ENCODE measurements at regions not wholly inside any gene's neighbourhood (a gene's known extent, or its start where the extent isn't known, plus 50 kb on each side); places are given as distances from the start of the nearest gene placed in this dataset.

DNA sequence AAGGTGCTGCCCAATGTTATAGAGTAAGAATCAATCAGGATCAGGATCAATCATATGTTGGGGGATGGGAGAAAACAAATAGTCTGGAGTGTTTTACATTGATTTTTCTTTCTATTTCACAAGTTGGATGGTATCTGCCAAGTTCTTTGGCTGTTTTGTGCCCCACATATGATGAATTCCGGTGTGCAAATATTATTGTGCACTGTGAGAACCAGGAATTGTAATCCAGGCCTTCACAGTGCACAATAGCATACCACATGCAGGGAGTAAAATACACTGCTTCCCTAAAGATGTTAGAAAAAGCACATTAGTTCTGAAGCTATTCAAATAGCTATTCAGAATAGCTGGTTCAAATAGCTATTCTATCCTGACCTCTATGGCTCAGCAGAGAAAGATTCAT, 133.7 kb downstream of the LCA5 start:
- Histone ChIP-seq H3K23ac (ENCODE audit: insufficient read length) (no peak overlapping the region), H3K23me2 (ENCODE audit: low read depth, low read length) (no peaks in the 10 kb centered on the region), H4K8ac (ENCODE audit: extremely low read depth, insufficient read depth, low read length) (no peak overlapping the region), H2BK20ac (ENCODE audit: low read length) (no peak overlapping the region), H2BK120ac (replicated peaks; ENCODE audit: low read depth, low read length) (no peak overlapping the region), H2BK5ac (ENCODE audit: low read depth, low read length) (no peak overlapping the region), H3K36me3 (ENCODE audit: control insufficient read depth in 2 of 4, insufficient read depth in 4 of 4, low read length in 3 of 4) (no peaks in the 10 kb centered on the region), H3K4me1 (replicated peaks in 1 of 4; ENCODE audit: control insufficient read depth in 3 of 4, insufficient read depth in 4 of 4, low read length in 3 of 4) (peaks cover 0 to 4% (median 0%) of the 10 kb centered on the region in 4 experiments; a peak in 4 of 7 replicates), H3K18ac (ENCODE audit: extremely low read depth, low read length) (no peak overlapping the region), H2BK12ac (ENCODE audit: low read depth, low read length) (no peak overlapping the region), H3K4me3 (ENCODE audit: extremely low read depth in 1 of 4, insufficient read depth in 2 of 4, low read depth in 3 of 4, low read length in 4 of 4) (no peak overlapping the region), H3K4ac (replicated peaks; ENCODE audit: insufficient read length, low read depth, low read length) (no peak overlapping the region), H3K14ac (ENCODE audit: insufficient read length) (no peak overlapping the region), H3K27me3 (replicated peaks in 1 of 4; ENCODE audit: control insufficient read depth in 3 of 4, extremely low read depth in 1 of 4, insufficient read depth in 3 of 4, low read length in 3 of 4) (no peaks in the 10 kb centered on the region), H3K4me2 (ENCODE audit: insufficient read depth in 1 of 2, low read depth in 2 of 2, low read length in 2 of 2) (no peak overlapping the region), H3K79me2 (ENCODE audit: control insufficient read depth in 1 of 2, insufficient read depth in 2 of 2, low read length in 2 of 2) (no peaks in the 10 kb centered on the region), H2AFZ (ENCODE audit: low read length) (no peak overlapping the region), H3K56ac (replicated peaks; ENCODE audit: insufficient read length, low read depth, low read length) (no peak overlapping the region), H3K79me1 (ENCODE audit: low read depth, low read length) (no peaks in the 10 kb centered on the region), H4K91ac (replicated peaks; ENCODE audit: insufficient read length, low read length) (no peak overlapping the region), H4K5ac (ENCODE audit: insufficient read length, low read depth, low read length) (no peak overlapping the region), H3K9ac (replicated peaks in 1 of 4; ENCODE audit: extremely low read depth in 1 of 4, low read depth in 3 of 4, low read length in 3 of 4) (no peak overlapping the region), H3K27ac (ENCODE audit: low read depth, low read length) (no peak overlapping the region), H2AK5ac (ENCODE audit: low read depth, low read length) (no peak overlapping the region), H3K9me3 (ENCODE audit: insufficient read depth in 2 of 2, low read depth in 1 of 2, low read length in 1 of 2) (0 out of 4 replicates have a peak, but pooled peaks cover 0 to 5% of the 10 kb centered on the region in 2 experiments), H4K20me1 (replicated peaks in 1 of 2; ENCODE audit: control insufficient read depth in 1 of 2, insufficient read depth in 2 of 2, low read length in 2 of 2) (no peaks in the 10 kb centered on the region), H2BK15ac (ENCODE audit: low read length) (no peak overlapping the region)
- FAIRE-seq = no peak
- 94% methylated on average over 1 of the region's 1 CpG; no CpG with 5 or more reads in 1 of the 2 experiments for WGBS, 2 experiments (ENCODE audit: extremely low coverage in 1 of 2, insufficient coverage in 1 of 2, insufficient read length in 1 of 2, insufficient replicate concordance in 2 of 2, low coverage in 1 of 2, low lambda C conversion rate in 2 of 2, missing lambda C conversion rate in 1 of 2)
- no peak for DNase-seq (ENCODE audit: low read depth in 1 of 2, low spot score in 2 of 2)
- CTCF ChIA-PET (ENCODE audit: partially characterized antibody) = interaction anchor here (1.1 to 3.4 kb wide), 8 partner anchors 21 to 291 kb away, joined by 3 to 19 read pairs (median 6); no protein-coding TSS in a partner anchor
- POLR2A ChIA-PET (ENCODE audit: partially characterized antibody) = interaction anchor here (1.3 kb wide), 1 partner anchor 9 kb away, joined by 3 read pairs; no protein-coding TSS in a partner anchor
- TF ChIP-seq POLR2A (IDR thresholded peaks at IDR 0.05; ENCODE audit: control extremely low read depth in 1 of 2, low read depth in 2 of 2, low read length in 2 of 2) (no peak), SUZ12 (IDR thresholded peaks at IDR 0.05; ENCODE audit: low read length) (no peak)
